ENCODE measurements at regions not wholly inside any gene's neighbourhood (a gene's known extent, or its start where the extent isn't known, plus 50 kb on each side); places are given as distances from the start of the nearest gene placed in this dataset.

GRCh38 chr18:40877096-40877495 lies 1077.9 kb upstream of the PIK3C3 start:
- DNase-seq (ENCODE audit: low spot score in 2 of 2) (no peak), ATAC-seq (replicated peaks; ENCODE audit: extremely low read depth, poor library complexity, severe bottlenecking) (no peak)
- H3K27ac Mint-ChIP-seq (ENCODE audit: low read depth) = no peak overlapping the region
- H3K9me3 Mint-ChIP-seq = peaks cover 10% of the 10 kb centered on the region
- no peak overlapping the region for H3K4me3 Mint-ChIP-seq
- H3K27me3 Mint-ChIP-seq = no peaks in the 10 kb centered on the region
- H3K4me1 Mint-ChIP-seq = no peaks in the 10 kb centered on the region
- H3K36me3 Mint-ChIP-seq (ENCODE audit: insufficient read depth) = peaks cover 1% of the 10 kb centered on the region

- no peaks in the 10 kb centered on the region for H3K4me1 Mint-ChIP-seq
- no peak overlapping the region for H3K4me3 Mint-ChIP-seq
- H3K9me3 Mint-ChIP-seq = peaks cover 16% of the 10 kb centered on the region
- H3K27me3 Mint-ChIP-seq = no peaks in the 10 kb centered on the region
- H3K27ac Mint-ChIP-seq (ENCODE audit: low read depth) = no peak overlapping the region
- DNase-seq (ENCODE audit: low spot score in 2 of 2) = no peak
- no peak for ATAC-seq (replicated peaks; ENCODE audit: extremely low read depth, poor library complexity, severe bottlenecking)
- H3K36me3 Mint-ChIP-seq (ENCODE audit: insufficient read depth) = peaks cover 1% of the 10 kb centered on the region
Observed at GRCh38 chr18:40875101-40875615, 1079.9 kb upstream of the PIK3C3 start.

DNA sequence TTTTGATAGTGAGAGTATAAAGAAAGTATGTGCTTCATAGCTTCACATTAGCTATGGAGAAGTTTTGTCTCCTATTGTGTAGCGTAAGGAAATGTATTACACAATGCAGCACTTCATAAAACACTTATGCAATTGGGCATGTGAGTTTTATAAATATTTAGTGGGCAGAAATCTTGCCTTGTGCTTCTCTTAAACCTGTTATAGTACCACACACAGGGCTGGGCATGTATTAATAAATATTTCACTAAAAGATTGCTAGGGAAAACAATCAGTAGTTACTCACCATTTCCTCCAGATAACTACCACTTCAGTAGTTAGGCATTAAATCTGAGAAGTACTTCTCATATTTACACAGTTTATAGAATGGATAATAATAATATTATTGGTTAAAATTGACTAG lies 1080.8 kb upstream of the PIK3C3 start:
- H3K27ac Mint-ChIP-seq (ENCODE audit: low read depth) = no peak overlapping the region
- ATAC-seq (replicated peaks; ENCODE audit: extremely low read depth, poor library complexity, severe bottlenecking) (no peak), DNase-seq (ENCODE audit: low spot score in 2 of 2) (no peak)
- no peaks in the 10 kb centered on the region for H3K4me1 Mint-ChIP-seq
- H3K9me3 Mint-ChIP-seq = peaks cover 11% of the 10 kb centered on the region
- no peaks in the 10 kb centered on the region for H3K27me3 Mint-ChIP-seq
- no peak overlapping the region for H3K4me3 Mint-ChIP-seq
- peaks cover 1% of the 10 kb centered on the region for H3K36me3 Mint-ChIP-seq (ENCODE audit: insufficient read depth)

GRCh38 chr18:40868110-40868858 lies 1086.8 kb upstream of the PIK3C3 start:
- Mint-ChIP-seq H3K36me3 (ENCODE audit: insufficient read depth) (peaks cover 2% of the 10 kb centered on the region), H3K4me1 (no peaks in the 10 kb centered on the region), H3K9me3 (peaks cover 21% of the 10 kb centered on the region), H3K27me3 (no peaks in the 10 kb centered on the region), H3K4me3 (no peak overlapping the region), H3K27ac (ENCODE audit: low read depth) (no peak overlapping the region)
- DNase-seq (ENCODE audit: low spot score in 2 of 2) (no peak), ATAC-seq (replicated peaks; ENCODE audit: extremely low read depth, poor library complexity, severe bottlenecking) (no peak)

DNA sequence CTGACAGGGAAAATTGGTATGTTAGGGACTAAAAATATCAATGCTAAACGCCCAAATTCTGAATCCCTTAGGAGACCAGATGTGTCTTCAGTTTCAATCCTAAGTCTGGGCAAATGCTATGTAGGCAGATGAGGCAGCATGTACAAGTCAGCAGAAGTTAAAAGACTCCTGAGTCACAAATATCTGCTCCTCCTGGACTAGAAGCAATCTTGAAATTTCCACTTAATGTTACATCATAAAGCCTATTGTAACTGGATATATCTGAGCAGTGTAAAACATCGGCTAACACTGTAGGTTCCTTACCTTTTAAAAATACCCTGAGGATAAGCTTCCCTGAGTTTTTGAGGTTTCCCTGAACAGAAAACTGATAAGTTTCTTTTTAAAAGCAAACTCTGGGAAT lies 1087.6 kb upstream of the PIK3C3 start:
- no peaks in the 10 kb centered on the region for H3K4me1 Mint-ChIP-seq
- ATAC-seq (replicated peaks; ENCODE audit: extremely low read depth, poor library complexity, severe bottlenecking) (no peak), DNase-seq (ENCODE audit: low spot score in 2 of 2) (no peak)
- no peak overlapping the region for H3K4me3 Mint-ChIP-seq
- H3K27me3 Mint-ChIP-seq = no peaks in the 10 kb centered on the region
- peaks cover 21% of the 10 kb centered on the region for H3K9me3 Mint-ChIP-seq
- H3K36me3 Mint-ChIP-seq (ENCODE audit: insufficient read depth) = peaks cover 2% of the 10 kb centered on the region
- H3K27ac Mint-ChIP-seq (ENCODE audit: low read depth) = no peak overlapping the region

DNA sequence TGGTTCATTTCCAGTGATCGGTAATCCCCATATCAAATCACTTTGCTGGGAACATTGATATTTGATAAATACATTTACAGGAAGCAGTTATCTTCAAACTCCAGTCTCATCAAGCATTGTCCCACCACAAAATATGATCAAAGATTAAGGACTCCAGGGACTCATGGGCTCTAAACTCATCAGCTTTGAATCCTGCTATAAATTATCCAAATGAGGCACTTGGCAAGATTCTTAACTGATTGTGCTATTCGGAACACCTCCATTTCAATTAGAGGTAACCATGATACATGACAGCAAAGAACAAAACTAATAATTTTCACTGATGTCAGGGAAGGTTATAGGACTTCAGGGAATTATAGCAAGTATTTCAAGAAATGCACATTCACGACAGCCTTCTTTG lies 1088.1 kb upstream of the PIK3C3 start:
- Mint-ChIP-seq H3K4me3 (no peak overlapping the region), H3K36me3 (ENCODE audit: insufficient read depth) (peaks cover 2% of the 10 kb centered on the region), H3K9me3 (peaks cover 20% of the 10 kb centered on the region), H3K27me3 (no peaks in the 10 kb centered on the region), H3K27ac (ENCODE audit: low read depth) (no peak overlapping the region), H3K4me1 (no peaks in the 10 kb centered on the region)
- ATAC-seq (replicated peaks; ENCODE audit: extremely low read depth, poor library complexity, severe bottlenecking) = no peak
- no peak for DNase-seq (ENCODE audit: low spot score in 2 of 2)

DNA sequence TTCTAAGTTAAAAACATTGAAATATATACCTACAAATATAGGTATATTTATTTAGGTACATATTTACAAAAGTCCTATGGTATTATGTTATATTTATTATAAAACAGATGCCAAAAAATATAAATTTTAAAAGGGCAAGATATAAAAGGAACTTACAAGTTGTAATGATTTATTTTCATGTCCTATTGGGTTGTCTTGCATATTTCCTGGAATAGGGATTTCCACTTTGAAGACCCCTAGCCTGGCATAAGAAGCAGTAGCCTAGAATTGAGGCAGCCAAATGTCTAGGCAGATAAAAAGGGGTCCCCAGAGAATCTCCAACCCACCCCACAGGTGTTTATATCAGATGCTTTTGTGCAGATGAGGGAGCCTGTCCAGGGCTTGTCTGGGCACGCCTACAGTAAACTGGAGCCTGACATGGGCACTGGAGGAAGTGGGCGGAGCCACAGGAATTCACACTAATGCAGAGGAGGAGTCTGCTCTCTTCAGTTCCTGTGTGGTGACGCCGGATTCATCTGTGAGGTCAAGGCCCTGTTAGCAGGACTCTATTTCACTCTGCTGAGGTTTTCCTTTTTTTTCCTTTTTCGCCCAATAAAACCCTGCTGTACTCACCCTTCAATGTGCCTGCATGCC lies 1088.9 kb upstream of the PIK3C3 start:
- no peak for DNase-seq (ENCODE audit: low spot score in 2 of 2)
- peaks cover 12% of the 10 kb centered on the region for H3K9me3 Mint-ChIP-seq

DNA sequence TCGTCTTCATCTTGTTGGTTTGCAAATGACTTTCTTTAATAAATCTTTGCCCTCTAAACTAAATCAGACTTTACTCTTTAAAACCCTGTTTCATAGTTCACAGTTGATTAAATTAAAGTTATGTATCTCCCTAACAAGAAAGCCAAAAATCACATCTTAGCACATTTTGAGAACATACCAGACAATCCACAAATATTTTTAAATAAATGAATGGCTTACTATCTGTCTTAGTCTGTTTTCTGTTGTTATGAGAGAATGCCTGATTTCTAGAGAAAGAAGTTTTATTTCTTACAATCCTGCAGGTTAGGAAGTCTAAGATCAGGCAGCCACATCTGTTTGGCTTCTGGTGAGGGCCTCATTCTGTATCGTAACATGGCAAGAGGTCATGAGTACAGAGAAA lies 1090.2 kb upstream of the PIK3C3 start:
- Mint-ChIP-seq H3K27ac (ENCODE audit: low read depth) (no peak overlapping the region), H3K9me3 (peaks cover 12% of the 10 kb centered on the region), H3K36me3 (ENCODE audit: insufficient read depth) (peaks cover 2% of the 10 kb centered on the region), H3K4me3 (no peak overlapping the region), H3K27me3 (no peaks in the 10 kb centered on the region), H3K4me1 (no peaks in the 10 kb centered on the region)
- ATAC-seq (replicated peaks; ENCODE audit: extremely low read depth, poor library complexity, severe bottlenecking) (no peak), DNase-seq (ENCODE audit: low spot score in 2 of 2) (no peak)

More for the DNA sequence above, 1088.9 kb upstream of the PIK3C3 start:
- Mint-ChIP-seq H3K27me3 (no peaks in the 10 kb centered on the region), H3K27ac (ENCODE audit: low read depth) (no peak overlapping the region), H3K4me1 (no peaks in the 10 kb centered on the region), H3K4me3 (no peak overlapping the region), H3K36me3 (ENCODE audit: insufficient read depth) (peaks cover 2% of the 10 kb centered on the region)
- no peak for ATAC-seq (replicated peaks; ENCODE audit: extremely low read depth, poor library complexity, severe bottlenecking)

GRCh38 chr18:40863801-40864200 lies 1091.2 kb upstream of the PIK3C3 start:
- H3K9me3 Mint-ChIP-seq = peaks cover 12% of the 10 kb centered on the region
- ATAC-seq (replicated peaks; ENCODE audit: extremely low read depth, poor library complexity, severe bottlenecking) = no peak
- no peaks in the 10 kb centered on the region for H3K27me3 Mint-ChIP-seq
- no peak overlapping the region for H3K4me3 Mint-ChIP-seq
- H3K36me3 Mint-ChIP-seq (ENCODE audit: insufficient read depth) = peaks cover 2% of the 10 kb centered on the region
- DNase-seq (ENCODE audit: low spot score in 2 of 2) = no peak
- no peaks in the 10 kb centered on the region for H3K4me1 Mint-ChIP-seq
- no peak overlapping the region for H3K27ac Mint-ChIP-seq (ENCODE audit: low read depth)

DNA sequence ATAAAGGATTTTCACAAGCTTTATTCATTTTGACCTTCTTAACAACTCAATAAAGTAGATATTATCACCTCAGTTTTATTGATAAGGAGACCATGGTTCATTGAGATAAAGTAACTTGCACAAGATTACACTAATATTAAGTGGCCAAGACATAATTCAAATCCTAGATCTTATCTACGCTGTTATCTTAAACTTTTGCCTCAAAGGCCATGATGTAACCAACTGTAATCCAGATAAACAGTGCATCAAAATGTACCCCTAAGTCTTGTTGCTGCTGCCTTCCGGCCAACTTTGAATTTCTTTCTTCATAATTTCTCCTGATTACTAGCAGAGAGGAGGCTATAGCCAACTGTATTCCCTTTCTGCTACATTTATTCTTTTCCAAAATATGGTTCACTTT lies 1094.8 kb upstream of the PIK3C3 start:
- no peaks in the 10 kb centered on the region for H3K27me3 Mint-ChIP-seq
- no peak for ATAC-seq (replicated peaks; ENCODE audit: extremely low read depth, poor library complexity, severe bottlenecking)

GRCh38 chr18:40855661-40856060 lies 1099.4 kb upstream of the PIK3C3 start:
- no peak for ATAC-seq (replicated peaks; ENCODE audit: extremely low read depth, poor library complexity, severe bottlenecking)
- H3K27me3 Mint-ChIP-seq = no peaks in the 10 kb centered on the region
- H3K36me3 Mint-ChIP-seq (ENCODE audit: insufficient read depth) = no peaks in the 10 kb centered on the region
- no peaks in the 10 kb centered on the region for H3K4me1 Mint-ChIP-seq
- no peak for DNase-seq (ENCODE audit: low spot score in 2 of 2)
- no peak overlapping the region for H3K27ac Mint-ChIP-seq (ENCODE audit: low read depth)
- peaks cover 42% of the 10 kb centered on the region for H3K9me3 Mint-ChIP-seq
- H3K4me3 Mint-ChIP-seq = no peak overlapping the region

More for the DNA sequence above, 1094.8 kb upstream of the PIK3C3 start:
- Mint-ChIP-seq H3K4me3 (no peak overlapping the region), H3K4me1 (no peaks in the 10 kb centered on the region), H3K9me3 (peaks cover 31% of the 10 kb centered on the region), H3K36me3 (ENCODE audit: insufficient read depth) (no peaks in the 10 kb centered on the region), H3K27ac (ENCODE audit: low read depth) (no peak overlapping the region)
- DNase-seq (ENCODE audit: low spot score in 2 of 2) = no peak

DNA sequence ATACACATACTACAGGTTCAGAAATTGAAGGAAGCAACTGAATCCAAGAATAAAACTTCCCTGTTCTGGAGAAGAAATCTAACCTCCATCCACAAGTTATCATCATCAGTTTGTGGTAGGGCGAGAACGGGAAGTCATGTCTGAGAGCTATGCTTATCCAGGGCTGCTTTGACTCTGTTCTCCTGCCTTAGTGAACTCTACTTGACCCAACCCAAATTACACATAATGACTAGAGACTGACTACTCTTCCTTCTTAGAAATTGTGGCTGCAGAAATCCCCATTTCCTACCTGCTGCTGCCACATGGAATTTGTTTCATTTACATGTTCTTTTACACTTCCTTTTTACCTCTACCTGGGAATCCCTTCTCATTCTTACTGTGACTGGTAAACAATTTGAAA lies 1102.6 kb upstream of the PIK3C3 start:
- H3K27me3 Mint-ChIP-seq = no peaks in the 10 kb centered on the region
- no peak overlapping the region for H3K27ac Mint-ChIP-seq (ENCODE audit: low read depth)
- H3K4me3 Mint-ChIP-seq = no peak overlapping the region
- ATAC-seq (replicated peaks; ENCODE audit: extremely low read depth, poor library complexity, severe bottlenecking) = no peak
- DNase-seq (ENCODE audit: low spot score in 2 of 2) = no peak
- H3K9me3 Mint-ChIP-seq = peaks cover 34% of the 10 kb centered on the region
- no peaks in the 10 kb centered on the region for H3K4me1 Mint-ChIP-seq
- H3K36me3 Mint-ChIP-seq (ENCODE audit: insufficient read depth) = no peaks in the 10 kb centered on the region

DNA sequence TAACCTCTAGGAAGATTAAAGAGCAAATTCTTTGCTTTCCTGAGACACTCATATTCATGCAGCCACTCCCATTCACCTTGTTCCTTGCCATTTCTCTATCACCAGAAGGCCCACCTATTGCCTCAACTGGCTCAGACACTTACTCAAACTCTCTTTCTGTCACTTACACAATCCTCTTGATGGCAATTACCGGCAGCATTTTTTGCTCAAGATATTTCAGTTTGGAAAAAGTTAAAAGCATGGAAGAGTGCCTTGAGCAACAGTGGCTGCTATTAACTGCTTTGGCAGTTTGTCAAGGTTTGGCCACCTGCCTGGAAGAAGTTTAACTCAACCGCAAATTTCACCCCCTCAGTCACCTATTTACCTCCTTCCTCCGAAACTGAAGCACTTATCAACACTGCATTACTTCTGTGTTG lies 1104.0 kb upstream of the PIK3C3 start:
- no peaks in the 10 kb centered on the region for H3K27me3 Mint-ChIP-seq
- H3K27ac Mint-ChIP-seq (ENCODE audit: low read depth) = no peak overlapping the region
- ATAC-seq (replicated peaks; ENCODE audit: extremely low read depth, poor library complexity, severe bottlenecking) (no peak), DNase-seq (ENCODE audit: low spot score in 2 of 2) (no peak)
- H3K36me3 Mint-ChIP-seq (ENCODE audit: insufficient read depth) = no peaks in the 10 kb centered on the region
- peaks cover 31% of the 10 kb centered on the region for H3K9me3 Mint-ChIP-seq
- no peak overlapping the region for H3K4me3 Mint-ChIP-seq
- no peaks in the 10 kb centered on the region for H3K4me1 Mint-ChIP-seq

Measured in central memory CD8-positive, alpha-beta T cell (primary cell).